ENCODE measurements at regions not wholly inside any gene's neighbourhood (a gene's known extent, or its start where the extent isn't known, plus 50 kb on each side); places are given as distances from the start of the nearest gene placed in this dataset.

- peak in 1 of 42 donors; percentile 7 for DNase-seq
- intact Hi-C loops (cut with DNase I) = no loop called here
Observed at GRCh38 chr5:93092349-93093105, 488.5 kb downstream of the NR2F1-AS1 start.

- intact Hi-C loops (cut with DNase I) = no loop called here
- no peak for DNase-seq
Observed at GRCh38 chr5:93090698-93091097, 490.3 kb downstream of the NR2F1-AS1 start.

DNA sequence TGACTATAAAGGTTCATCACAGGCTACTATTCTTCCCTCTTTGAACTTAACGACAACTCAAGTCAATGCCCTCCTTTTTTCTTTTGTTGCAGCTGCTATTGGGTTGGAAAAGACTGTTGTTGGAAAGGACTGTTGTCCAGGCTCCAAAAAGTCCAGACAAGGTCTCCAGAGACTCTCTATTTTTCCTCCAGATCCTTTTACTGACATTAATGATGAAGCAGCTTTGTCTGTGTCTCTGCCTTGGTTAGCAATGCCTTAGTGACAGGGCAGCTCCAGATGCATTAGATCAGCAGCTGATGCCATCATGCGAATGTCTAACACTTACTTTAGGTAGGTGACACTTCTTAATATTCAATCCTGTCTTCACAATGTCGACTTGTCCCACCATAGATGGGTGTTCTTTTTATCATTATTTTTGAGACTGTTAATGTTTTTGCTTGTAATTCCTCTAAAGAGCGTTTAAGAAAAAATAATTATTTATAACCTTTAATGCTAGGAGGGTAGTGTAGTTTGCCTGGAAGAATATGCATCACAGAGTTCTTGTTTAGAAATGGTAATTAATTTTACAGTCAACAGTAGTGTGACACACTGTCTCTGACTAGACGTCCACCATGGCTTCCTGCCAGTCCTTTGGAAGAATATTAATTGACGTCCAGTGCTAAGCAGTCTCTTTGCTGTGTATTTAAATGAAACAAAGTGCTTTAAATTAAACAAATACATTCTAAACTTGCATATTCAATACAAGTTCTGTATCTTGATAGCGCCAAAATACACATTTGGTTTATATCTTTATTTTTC, 492.2 kb downstream of the NR2F1-AS1 start:
- DNase-seq = peak in 4 of 42 donors; percentile 3 to 45 (median 4)
- intact Hi-C loops (cut with DNase I) = no loop called here

DNA sequence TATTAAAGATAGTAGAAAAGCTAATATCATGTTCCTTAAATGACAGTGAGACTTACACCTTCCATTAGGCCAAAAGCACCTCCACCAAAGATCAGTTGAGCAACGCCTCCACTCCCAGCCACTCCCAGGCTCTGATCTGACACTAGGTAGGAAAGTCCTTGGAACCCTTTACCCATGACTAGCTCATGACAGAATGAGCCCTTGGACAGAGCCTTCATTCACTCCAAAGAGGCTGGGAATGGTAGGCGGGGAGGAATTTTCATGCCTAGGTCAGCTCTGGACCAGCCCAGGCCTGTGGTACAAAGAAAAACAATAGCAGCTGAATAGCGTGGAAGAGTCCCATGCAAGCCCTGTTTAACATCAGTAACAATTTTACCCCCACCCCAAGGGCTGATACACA, 493.7 kb downstream of the NR2F1-AS1 start:
- DNase-seq = no peak
- intact Hi-C loops (cut with DNase I) = no loop called here

- intact Hi-C loops (cut with DNase I) = no loop called here
Observed at GRCh38 chr5:93082981-93083380, 498.0 kb downstream of the NR2F1-AS1 start.

DNA sequence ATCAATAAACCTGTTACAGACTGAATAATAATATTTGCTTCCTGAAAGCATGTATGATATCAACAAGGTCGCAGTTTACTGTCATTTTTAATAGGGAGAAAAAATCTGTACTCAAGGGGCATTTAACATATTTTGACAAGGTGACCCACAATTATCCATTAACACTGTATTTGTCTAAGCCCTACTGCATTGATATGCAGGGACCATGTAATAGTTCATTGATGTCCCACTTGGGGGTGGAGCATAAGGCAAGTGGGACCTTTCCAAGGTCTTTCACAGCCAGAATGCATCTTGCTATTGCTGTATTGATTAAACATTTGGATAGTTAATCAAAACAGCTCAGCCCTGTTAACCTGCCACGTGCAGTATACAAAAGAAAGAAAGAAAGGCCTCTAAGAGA, 502.0 kb downstream of the NR2F1-AS1 start:
- intact Hi-C loops (cut with DNase I) = no loop called here
- DNase-seq = no peak

More at GRCh38 chr5:93082981-93083380, 498.0 kb downstream of the NR2F1-AS1 start:
- DNase-seq = no peak

DNA sequence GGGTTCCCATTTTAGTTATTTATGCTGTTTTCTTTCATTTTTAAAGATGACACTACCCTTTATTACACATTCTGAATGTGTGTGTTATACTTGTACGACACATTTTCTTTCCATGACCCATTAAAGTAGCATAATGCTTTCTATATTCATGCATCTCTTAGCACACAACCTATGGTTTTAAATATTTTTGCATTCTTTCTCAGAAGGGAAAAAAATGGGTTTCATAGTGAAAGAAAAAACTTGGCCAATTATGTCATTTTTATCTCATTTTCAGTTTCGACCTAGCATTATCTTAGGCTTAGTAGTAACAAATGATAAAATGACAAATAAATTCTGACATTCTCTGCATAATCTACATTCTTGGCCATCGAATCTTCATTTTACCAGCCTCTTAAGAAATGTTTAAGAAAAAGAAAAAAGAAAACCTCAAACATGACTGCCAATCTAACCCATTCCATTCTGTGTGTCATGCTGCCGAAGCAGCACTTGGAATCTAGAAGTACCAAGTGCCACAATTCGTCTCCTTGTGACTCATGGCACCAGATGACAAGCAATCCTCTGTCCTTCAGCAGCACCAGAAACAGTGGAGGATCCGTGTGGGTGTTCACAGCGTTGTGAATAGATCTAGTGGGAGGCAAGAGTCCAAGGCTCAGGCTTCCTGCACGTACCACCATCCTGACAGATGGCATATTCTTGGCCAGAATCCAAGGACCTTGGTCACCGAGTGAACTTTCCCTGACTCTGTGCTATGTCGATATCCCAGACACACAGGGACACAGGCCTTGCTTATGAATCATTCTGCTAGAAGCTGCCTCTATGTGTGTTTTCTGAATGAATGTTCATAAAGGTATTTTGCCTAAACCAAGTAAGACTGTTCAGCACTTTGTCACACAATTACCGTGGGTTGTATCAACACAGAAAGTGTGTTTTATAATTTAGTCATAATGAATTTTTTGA, 502.7 kb downstream of the NR2F1-AS1 start:
- peak; percentile 2 to 87 (median 42) for DNase-seq
- intact Hi-C loops (cut with DNase I) = no loop called here

DNA sequence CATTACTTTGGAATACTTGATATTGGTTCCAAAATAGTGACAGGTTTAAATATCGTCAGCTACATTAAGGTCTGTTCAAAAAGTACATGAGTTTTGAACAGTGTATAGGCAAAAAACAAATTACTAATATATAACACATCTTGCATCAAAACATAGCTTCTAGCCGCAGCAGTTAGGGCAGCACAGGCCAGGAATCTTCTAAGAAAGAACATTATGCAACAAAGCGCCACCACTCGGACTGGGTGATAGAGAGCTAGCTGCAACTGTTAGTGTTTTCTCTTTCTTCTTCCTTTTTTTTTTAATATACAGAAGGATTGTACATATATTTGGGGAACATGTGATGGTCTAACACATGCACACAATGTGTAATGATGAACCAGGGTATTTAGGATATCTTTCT, 504.5 kb downstream of the NR2F1-AS1 start:
- intact Hi-C loops (cut with DNase I) = no loop called here
- DNase-seq = no peak

GRCh38 chr5:93076096-93076495, 504.9 kb downstream of the NR2F1-AS1 start:
- no peak for DNase-seq
- intact Hi-C loops (cut with DNase I) = no loop called here

DNA sequence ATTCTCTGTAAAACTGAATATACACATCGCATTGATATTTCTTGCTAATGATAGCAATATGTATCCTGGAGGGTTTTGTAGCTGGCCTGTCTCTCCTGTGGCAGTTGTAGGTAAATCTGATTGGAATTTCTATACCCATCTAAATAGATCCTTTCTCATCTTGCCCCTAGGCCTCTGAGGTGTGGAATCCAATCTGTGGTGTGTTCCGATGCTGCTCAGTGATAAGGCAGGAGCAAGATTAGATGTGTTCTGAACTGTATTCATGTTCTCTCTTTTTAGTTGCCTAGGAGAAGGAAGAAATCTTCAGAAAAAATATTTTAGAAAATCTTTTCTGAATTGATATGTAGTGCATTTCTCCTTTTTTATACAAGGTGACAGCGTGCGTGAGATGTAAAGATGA, 507.5 kb downstream of the NR2F1-AS1 start:
- DNase-seq = no peak
- intact Hi-C loops (cut with DNase I) = no loop called here

GRCh38 chr5:93072831-93073459, 508.1 kb downstream of the NR2F1-AS1 start:
- DNase-seq = no peak
- intact Hi-C loops (cut with DNase I) = no loop called here

GRCh38 chr5:93071710-93072109, 509.3 kb downstream of the NR2F1-AS1 start:
- DNase-seq = no peak
- intact Hi-C loops (cut with DNase I) = no loop called here

DNA sequence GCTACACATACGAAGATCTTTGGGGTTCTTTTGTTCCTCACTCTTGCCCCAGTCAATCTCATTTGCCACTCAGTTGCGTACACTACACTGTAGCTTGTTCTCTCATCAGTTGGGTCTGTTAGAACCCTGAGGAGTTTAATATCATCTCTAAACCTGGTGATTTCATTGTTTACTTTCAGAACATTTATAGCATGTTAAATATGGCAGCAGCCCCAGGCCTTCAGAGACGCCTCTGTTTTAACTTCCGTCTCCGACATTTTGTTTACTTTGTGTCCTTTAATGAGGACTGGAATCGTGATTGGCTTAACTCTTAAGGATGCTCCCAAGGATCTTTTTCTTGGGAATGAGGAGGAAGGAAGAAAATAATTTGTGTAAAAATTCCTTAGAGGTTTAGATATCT, 510.1 kb downstream of the NR2F1-AS1 start:
- intact Hi-C loops (cut with DNase I) = no loop called here
- DNase-seq = no peak

GRCh38 chr5:93069276-93069675, 511.7 kb downstream of the NR2F1-AS1 start:
- intact Hi-C loops (cut with DNase I) = no loop called here
- DNase-seq = no peak

- intact Hi-C loops (cut with DNase I) = no loop called here
- DNase-seq = peak in 9 of 42 donors; percentile 3 to 62 (median 9)
Observed at GRCh38 chr5:93062548-93062947, 518.5 kb downstream of the NR2F1-AS1 start.

DNA sequence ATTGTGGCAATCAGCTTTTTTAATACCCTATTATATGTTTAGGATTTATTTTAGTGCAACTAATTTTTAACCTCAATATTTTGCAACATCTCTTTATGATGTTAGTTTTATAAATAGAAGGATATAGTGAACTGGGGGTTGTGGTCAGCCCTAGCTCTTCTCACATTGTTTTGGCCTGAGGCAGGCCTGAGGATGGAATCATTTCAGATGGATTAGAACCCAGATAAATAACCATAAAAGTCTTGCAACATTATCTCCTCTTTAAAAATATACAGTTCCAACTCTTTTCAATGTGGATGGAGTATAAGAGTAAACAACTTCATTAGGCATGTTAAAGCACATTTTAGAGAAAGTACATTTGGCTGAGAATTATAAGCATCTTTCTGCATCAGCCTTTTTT, 522.7 kb downstream of the NR2F1-AS1 start:
- no peak for DNase-seq
- intact Hi-C loops (cut with DNase I) = no loop called here

DNA sequence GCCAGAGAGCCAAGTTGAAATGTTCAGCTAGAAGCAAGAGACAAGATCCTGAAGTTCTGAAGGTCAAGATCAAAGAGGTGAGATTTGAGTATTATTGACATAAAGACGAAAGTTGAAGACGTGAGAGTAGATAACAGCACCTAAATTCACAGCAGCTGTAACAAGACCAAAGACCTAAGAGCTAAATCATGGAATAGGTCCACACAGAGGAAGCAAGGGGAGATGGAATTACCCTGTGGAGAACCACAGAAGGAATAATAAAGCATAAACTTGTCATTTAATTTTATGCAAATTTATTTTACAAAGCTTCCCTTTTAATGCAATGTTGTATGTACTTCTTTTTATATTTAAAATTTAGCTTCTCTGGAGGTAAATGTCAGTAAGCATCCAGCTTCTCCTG, 523.7 kb downstream of the NR2F1-AS1 start:
- intact Hi-C loops (cut with DNase I) = no loop called here
- DNase-seq = no peak

GRCh38 chr5:93055971-93056370, 525.0 kb downstream of the NR2F1-AS1 start:
- DNase-seq = no peak
- intact Hi-C loops (cut with DNase I) = no loop called here

DNA sequence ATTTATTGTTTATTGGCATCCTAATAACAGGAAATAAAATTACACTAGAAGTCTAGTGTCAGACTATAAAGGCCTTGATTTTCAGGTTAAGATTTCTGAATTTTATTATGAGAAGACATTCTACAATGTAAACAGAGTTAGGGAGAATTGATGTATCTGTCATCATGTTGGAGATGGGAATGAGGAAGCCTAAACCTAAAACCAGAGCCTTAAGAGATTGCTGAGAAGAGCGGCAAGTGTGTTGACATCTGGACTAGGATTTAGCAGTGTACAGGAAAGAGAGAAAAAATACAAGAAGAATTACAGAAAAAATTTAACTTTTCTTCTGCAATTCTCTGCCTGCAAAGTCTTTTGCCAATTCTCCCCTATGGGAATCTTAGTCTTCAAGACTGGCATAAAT, 525.5 kb downstream of the NR2F1-AS1 start:
- intact Hi-C loops (cut with DNase I) = no loop called here
- DNase-seq = no peak
